ENCODE measurements at regions not wholly inside any gene's neighbourhood (a gene's known extent, or its start where the extent isn't known, plus 50 kb on each side); places are given as distances from the start of the nearest gene placed in this dataset.

DNA sequence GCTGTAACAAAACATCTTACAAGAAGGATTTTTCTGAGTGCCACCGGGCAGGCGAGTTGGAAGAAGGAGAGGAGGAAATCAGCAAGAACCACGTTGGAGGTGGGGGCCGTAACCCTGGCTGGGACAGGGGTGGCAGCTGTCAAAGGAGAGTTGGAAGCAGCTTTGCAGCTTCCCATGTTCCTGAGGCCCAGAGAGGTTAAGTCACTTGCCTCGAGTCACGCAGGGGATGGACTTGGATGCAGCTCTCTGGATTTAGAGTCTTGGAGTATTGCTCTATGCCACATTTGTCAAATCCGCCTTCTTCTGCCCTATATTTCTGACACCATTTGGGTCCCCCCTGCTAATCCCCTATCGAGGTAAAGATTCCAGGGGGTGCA, 83.0 kb upstream of the CIBAR2 start:
- no peak for TF ChIP-seq POLR2A (IDR thresholded peaks at IDR 0.05)
- TF ChIP-seq, protein P1, sequence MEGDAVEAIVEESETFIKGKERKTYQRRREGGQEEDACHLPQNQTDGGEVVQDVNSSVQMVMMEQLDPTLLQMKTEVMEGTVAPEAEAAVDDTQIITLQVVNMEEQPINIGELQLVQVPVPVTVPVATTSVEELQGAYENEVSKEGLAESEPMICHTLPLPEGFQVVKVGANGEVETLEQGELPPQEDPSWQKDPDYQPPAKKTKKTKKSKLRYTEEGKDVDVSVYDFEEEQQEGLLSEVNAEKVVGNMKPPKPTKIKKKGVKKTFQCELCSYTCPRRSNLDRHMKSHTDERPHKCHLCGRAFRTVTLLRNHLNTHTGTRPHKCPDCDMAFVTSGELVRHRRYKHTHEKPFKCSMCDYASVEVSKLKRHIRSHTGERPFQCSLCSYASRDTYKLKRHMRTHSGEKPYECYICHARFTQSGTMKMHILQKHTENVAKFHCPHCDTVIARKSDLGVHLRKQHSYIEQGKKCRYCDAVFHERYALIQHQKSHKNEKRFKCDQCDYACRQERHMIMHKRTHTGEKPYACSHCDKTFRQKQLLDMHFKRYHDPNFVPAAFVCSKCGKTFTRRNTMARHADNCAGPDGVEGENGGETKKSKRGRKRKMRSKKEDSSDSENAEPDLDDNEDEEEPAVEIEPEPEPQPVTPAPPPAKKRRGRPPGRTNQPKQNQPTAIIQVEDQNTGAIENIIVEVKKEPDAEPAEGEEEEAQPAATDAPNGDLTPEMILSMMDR (IDR thresholded peaks at IDR 0.05): no peak
